Activated CD8-positive, alpha-beta T cell treated with anti-CD3 and anti-CD28 coated beads for 36 hours (primary cell): ENCODE measurements at regions not wholly inside any gene's neighbourhood (a gene's known extent, or its start where the extent isn't known, plus 50 kb on each side); places are given as distances from the start of the nearest gene placed in this dataset.
"Not testable (repeated sequence)": the region's sequence is repeated elsewhere in the genome, so short reads cannot be mapped to it uniquely, and the experiment has no call there.

ENCODE experiments used
- ATAC-seq: fragments of 200-7000 bp; cut with Tn5 transposase; one replicate; pipeline ENCODE4 v1.10.0; 2021; ENCODE audit warnings: mild to moderate bottlenecking, moderate library complexity
- CTCF ChIA-PET: fragments of 350-600 bp; sonication (Branson Sonifier 250); formaldehyde crosslinking; loops from one replicate; lab custom pipeline; 2021; ENCODE audit warnings: antibody characterized with exemption; lab: Charles Lee
- POLR2A ChIA-PET: fragments of 350-600 bp; sonication (Branson Sonifier 250); formaldehyde crosslinking; loops from one replicate; lab custom pipeline; 2021; ENCODE audit warnings: antibody characterized with exemption; lab: Charles Lee
- DNase-seq: peaks from one replicate; pipeline ENCODE4 v3.0.0-alpha.2; 2020
- H3K27ac Mint-ChIP-seq: one replicate; pipeline ENCODE4 v1.8.0; 2021; ENCODE audit warnings: mild to moderate bottlenecking, mixed read lengths
- H3K27me3 Mint-ChIP-seq: one replicate; pipeline ENCODE4 v1.8.0; 2021; ENCODE audit warnings: mixed read lengths
- H3K36me3 Mint-ChIP-seq: one replicate; pipeline ENCODE4 v1.8.0; 2021; ENCODE audit warnings: low read depth, mixed read lengths
- H3K4me1 Mint-ChIP-seq: one replicate; pipeline ENCODE4 v1.8.0; 2021; ENCODE audit warnings: low read depth, mixed read lengths
- H3K4me3 Mint-ChIP-seq: one replicate; pipeline ENCODE4 v1.8.0; 2021; ENCODE audit warnings: mild to moderate bottlenecking, moderate library complexity, mixed read lengths
- H3K9me3 Mint-ChIP-seq: one replicate; pipeline ENCODE4 v1.8.0; 2021; ENCODE audit warnings: mixed read lengths
- CTCF ChIP-seq: fragments of 200-600 bp; IDR thresholded peaks from one replicate; pipeline ENCODE4 v1.8.0; 2022; ENCODE audit warnings: antibody characterized with exemption, mild to moderate bottlenecking
- intact Hi-C: fragments of 100-400 bp; cut with micrococcal nuclease; formaldehyde crosslinking; loops from one replicate; pipeline ENCODE4 v1.10.0; 2022

DNA sequence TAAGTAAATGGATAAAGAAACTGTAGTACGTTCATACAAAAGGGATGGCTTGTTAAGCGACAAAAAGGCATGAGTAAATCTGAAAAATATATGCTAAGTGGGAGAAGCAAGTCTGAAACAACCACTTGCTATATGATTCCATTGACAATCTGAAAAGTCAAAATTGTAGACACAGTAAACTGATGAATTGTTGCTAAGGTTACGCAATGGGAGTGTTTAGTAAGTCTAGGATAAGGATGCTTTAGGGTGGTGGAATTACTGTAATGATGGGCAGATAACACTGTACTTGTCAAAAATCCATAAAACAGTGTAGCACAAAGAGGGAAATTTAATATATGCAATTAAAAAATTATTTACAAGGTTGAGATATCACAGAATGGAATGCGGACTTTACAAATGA is 984.9 kb downstream of the FSCB start:
- peaks cover 11% of the 10 kb centered on the region for H3K9me3 Mint-ChIP-seq
- H3K27me3 Mint-ChIP-seq = no peaks in the 10 kb centered on the region
- ATAC-seq (no peak), DNase-seq (no peak)
- intact Hi-C loops = no loop called here
- no peak overlapping the region for H3K27ac Mint-ChIP-seq
- H3K36me3 Mint-ChIP-seq = no peaks in the 10 kb centered on the region
- POLR2A ChIA-PET = no interaction called here
- no peak for TF ChIP-seq CTCF
- H3K4me3 Mint-ChIP-seq = no peak overlapping the region
- no peaks in the 10 kb centered on the region for H3K4me1 Mint-ChIP-seq
- CTCF ChIA-PET = no interaction called here

DNA sequence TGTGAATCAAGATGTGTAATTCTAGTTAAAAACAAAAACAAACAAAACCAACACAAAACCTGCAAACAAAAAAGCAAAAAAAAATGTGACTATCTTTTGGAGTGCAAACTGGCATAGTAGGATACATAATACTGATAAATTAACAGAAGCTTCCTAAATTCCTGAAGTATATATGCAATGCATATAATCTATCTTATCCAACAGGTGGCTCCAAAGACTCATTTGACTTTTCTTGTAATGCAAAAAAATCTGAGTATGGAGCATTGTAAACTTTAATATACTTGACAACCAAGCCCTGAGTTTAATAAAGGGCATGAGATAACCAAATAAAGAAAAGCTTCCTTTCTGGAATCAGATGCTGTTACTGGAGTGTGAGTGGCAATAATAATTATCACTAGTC is 1003.6 kb downstream of the FSCB start:
- Mint-ChIP-seq H3K4me1 (no peaks in the 10 kb centered on the region), H3K27me3 (no peaks in the 10 kb centered on the region), H3K27ac (no peak overlapping the region), H3K36me3 (no peaks in the 10 kb centered on the region), H3K4me3 (no peak overlapping the region), H3K9me3 (no peaks in the 10 kb centered on the region)
- ATAC-seq (no peak), DNase-seq (no peak)
- TF ChIP-seq CTCF = no peak
- intact Hi-C loops = no loop called here
- POLR2A ChIA-PET = no interaction called here
- CTCF ChIA-PET = no interaction called here

DNA sequence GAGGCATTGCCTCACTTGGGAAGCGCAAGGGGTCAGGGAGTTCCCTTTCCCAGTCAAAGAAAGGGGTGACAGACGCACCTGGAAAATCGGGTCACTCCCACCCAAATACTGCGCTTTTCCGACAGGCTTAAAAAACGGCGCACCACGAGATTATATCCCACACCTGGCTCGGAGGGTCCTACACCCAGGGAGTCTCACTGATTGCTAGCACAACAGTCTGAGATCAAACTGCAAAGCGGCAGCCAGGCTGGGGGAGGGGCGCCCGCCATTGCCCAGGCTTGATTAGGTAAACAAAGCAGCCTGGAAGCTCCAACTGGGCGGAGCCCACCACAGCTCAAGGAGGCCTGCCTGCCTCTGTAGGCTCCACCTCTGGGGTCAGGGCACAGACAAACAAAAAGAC is 1014.7 kb downstream of the FSCB start:
- intact Hi-C loops, H3K4me3 Mint-ChIP-seq, H3K9me3 Mint-ChIP-seq, H3K36me3 Mint-ChIP-seq, DNase-seq, H3K27ac Mint-ChIP-seq, CTCF ChIA-PET, H3K27me3 Mint-ChIP-seq, POLR2A ChIA-PET, H3K4me1 Mint-ChIP-seq, ATAC-seq: not testable (repeated sequence)

GRCh38 chr14:43483415-43483814 is 1023.7 kb downstream of the FSCB start:
- no peak overlapping the region for H3K27ac Mint-ChIP-seq
- no peak overlapping the region for H3K4me3 Mint-ChIP-seq
- CTCF ChIA-PET = no interaction called here
- no peak for DNase-seq
- H3K36me3 Mint-ChIP-seq = no peaks in the 10 kb centered on the region
- POLR2A ChIA-PET = no interaction called here
- intact Hi-C loops = no loop called here
- ATAC-seq = no peak
- no peaks in the 10 kb centered on the region for H3K9me3 Mint-ChIP-seq
- TF ChIP-seq CTCF = no peak
- H3K27me3 Mint-ChIP-seq = no peaks in the 10 kb centered on the region
- no peaks in the 10 kb centered on the region for H3K4me1 Mint-ChIP-seq

GRCh38 chr14:43481864-43482263 is 1025.2 kb downstream of the FSCB start:
- Mint-ChIP-seq H3K4me3 (no peak overlapping the region), H3K27ac (no peak overlapping the region), H3K27me3 (no peaks in the 10 kb centered on the region), H3K9me3 (no peaks in the 10 kb centered on the region), H3K36me3 (no peaks in the 10 kb centered on the region), H3K4me1 (no peaks in the 10 kb centered on the region)
- TF ChIP-seq CTCF = no peak
- intact Hi-C loops = no loop called here
- POLR2A ChIA-PET = no interaction called here
- CTCF ChIA-PET = no interaction called here
- DNase-seq (no peak), ATAC-seq (no peak)

DNA sequence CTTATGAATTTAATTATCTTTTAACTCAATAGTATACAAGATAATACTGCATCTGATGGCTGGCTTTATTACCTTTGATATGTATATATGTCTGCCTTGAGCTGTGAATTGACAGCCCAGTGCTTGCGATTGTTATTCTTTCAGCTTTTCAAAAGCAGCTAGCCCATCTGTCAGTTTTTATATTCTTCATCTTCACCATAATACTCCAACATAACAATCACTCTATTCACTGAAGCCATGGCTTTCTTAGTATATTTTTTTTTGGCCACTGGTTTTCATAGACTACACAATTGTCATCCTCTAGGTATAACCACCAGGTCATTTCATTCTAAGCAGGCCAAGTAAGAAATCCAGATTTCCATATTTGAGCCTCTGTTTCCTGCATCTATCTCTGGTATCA is 1026.1 kb downstream of the FSCB start:
- H3K36me3 Mint-ChIP-seq = no peaks in the 10 kb centered on the region
- no peak overlapping the region for H3K4me3 Mint-ChIP-seq
- intact Hi-C loops = no loop called here
- ATAC-seq (no peak), DNase-seq (no peak)
- POLR2A ChIA-PET = interaction anchor here (0.6 kb wide), 1 partner anchor 96 kb away, joined by 4 read pairs; no protein-coding TSS in a partner anchor
- no peak overlapping the region for H3K27ac Mint-ChIP-seq
- H3K4me1 Mint-ChIP-seq = no peaks in the 10 kb centered on the region
- no peak for TF ChIP-seq CTCF
- CTCF ChIA-PET = no interaction called here
- H3K9me3 Mint-ChIP-seq = no peaks in the 10 kb centered on the region
- H3K27me3 Mint-ChIP-seq = no peaks in the 10 kb centered on the region
